NCI-H748 (cell line): ENCODE measurements at regions not wholly inside any gene's neighbourhood (a gene's known extent, or its start where the extent isn't known, plus 50 kb on each side); places are given as distances from the start of the nearest gene placed in this dataset.
"Not testable (repeated sequence)": the region's sequence is repeated elsewhere in the genome, so short reads cannot be mapped to it uniquely, and the experiment has no call there.

Source experiments
- DNase-seq: peaks from one replicate; lab custom pipeline; 2025; ENCODE audit not compliant: unreplicated experiment; lab: John Stamatoyannopoulos, UW

- DNase-seq, result no peak
Measured at GRCh38 chrX:138945219-138945618, 233.7 kb upstream of the FGF13 start.

- DNase-seq, result no peak
Measured at GRCh38 chrX:138939038-138939437, 227.5 kb upstream of the FGF13 start.

- DNase-seq, result no peak
Measured at GRCh38 chrX:138938003-138938402, 226.5 kb upstream of the FGF13 start.

- DNase-seq, result no peak
Measured at GRCh38 chrX:138931212-138931611, 219.7 kb upstream of the FGF13 start.

GRCh38 chrX:138930583-138930945 is 219.0 kb upstream of the FGF13 start:
- DNase-seq, result no peak

- no peak for DNase-seq
Measured at GRCh38 chrX:138929926-138930582, 218.5 kb upstream of the FGF13 start.

DNA sequence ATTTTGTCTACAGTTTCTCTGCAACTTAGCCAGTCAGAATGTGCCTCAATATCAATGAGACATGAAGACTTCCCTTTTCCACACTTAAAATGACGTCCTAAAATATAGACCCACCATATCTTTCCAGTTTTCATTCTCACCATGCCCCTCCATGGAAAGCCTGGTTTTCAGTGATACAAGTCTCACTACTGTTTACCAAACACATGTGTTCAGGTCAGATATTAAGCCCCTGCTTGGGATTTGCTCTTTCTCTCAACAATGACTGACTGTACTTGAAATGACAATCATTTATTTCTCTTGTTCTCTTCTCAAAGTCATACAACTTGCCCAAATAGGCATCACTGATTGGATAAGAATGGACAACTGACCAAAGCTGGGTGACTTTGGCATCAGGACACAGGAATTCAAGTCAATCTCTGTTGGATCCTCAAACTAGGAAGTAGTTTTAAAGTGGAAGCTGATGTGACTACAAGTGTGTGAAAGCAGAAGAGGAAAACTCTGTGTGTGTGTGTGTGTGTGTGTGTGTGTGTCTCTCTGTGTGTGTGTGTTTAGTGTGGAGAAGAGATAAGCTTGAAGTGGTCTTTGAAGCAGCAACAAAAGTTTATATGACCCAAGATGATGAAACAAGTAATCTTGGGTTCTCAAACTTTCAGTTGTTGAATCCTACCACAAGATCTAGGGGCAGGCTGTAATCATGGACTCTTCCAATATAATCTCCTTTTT is 217.4 kb upstream of the FGF13 start:
- no peak for DNase-seq

GRCh38 chrX:138925330-138925729 is 213.8 kb upstream of the FGF13 start:
- no peak for DNase-seq

DNA sequence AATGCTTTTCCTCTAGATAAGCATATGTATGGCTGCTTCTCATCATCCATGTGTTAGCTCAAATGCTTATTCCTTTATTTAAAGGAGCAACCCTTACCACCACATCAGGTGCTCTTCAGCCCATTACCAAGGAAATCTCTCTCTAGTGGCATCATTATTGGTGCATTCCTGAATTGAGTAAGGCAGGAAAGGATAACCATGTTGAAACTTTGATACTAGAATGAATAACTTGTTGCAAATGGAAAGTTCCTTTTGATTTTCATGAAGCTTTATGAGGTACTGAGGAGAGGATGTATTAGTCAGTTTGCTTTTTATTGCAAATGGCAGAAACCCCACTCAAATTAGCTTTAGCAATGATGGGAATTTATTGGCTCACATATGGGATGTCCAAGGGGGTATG is 212.3 kb upstream of the FGF13 start:
- no peak for DNase-seq

DNA sequence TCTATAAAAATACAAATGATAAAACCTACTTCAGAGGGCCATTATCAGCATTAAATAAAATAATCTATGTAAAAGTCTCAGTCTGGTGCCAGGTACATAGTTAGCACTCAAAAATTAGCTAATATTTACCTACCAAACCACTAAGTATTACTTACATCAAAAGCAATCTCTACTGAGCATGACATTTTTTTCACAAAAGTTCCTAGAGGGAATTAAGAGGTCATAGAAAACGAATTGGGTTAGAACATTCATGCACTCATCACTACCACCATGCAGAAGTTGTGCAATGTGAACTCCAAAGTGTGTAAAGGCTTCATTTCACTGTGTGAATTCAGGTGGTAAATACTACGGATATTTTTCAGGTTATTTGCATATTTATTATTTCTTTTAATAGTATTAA is 209.5 kb upstream of the FGF13 start:
- DNase-seq, result no peak

DNA sequence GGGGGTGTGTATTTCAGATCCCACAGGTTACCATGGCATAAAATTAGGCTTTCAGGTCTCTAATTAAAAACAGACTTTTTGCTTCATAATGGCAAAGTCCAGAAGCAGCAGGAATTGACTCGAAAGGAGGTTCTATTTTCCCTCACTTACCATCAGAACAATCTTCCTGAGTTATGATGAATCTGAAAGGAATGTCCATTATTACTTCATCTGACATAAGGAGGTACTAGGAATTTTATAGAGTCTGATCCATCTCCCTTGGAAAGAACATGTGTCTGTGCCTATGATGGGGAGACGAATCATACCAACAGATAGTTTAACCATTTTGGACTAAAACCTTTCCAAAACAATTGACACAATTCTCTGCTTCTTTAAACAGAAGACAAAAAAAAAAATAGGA is 206.3 kb upstream of the FGF13 start:
- no peak for DNase-seq

DNA sequence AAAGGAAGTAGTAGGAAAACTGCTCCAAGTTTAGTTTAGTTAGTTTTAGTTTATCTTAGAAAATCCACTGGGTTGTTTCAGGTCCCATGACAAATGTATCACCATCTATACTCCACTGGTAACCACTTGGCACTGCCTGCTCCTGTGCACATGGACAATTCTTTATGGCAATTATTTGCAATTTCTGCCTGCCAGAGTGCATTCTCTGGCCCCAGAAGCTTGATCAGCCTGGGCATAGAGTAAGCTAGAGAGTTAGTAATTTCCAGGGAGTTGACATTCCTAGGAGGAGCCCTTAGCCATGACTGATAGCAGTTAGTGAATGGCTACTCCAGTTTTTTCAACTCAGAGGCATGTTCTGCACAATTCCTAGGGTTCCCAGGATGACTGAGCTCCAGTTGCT is 203.2 kb upstream of the FGF13 start:
- no peak for DNase-seq

- no peak for DNase-seq
Measured at GRCh38 chrX:138908577-138908976, 197.1 kb upstream of the FGF13 start.

DNA sequence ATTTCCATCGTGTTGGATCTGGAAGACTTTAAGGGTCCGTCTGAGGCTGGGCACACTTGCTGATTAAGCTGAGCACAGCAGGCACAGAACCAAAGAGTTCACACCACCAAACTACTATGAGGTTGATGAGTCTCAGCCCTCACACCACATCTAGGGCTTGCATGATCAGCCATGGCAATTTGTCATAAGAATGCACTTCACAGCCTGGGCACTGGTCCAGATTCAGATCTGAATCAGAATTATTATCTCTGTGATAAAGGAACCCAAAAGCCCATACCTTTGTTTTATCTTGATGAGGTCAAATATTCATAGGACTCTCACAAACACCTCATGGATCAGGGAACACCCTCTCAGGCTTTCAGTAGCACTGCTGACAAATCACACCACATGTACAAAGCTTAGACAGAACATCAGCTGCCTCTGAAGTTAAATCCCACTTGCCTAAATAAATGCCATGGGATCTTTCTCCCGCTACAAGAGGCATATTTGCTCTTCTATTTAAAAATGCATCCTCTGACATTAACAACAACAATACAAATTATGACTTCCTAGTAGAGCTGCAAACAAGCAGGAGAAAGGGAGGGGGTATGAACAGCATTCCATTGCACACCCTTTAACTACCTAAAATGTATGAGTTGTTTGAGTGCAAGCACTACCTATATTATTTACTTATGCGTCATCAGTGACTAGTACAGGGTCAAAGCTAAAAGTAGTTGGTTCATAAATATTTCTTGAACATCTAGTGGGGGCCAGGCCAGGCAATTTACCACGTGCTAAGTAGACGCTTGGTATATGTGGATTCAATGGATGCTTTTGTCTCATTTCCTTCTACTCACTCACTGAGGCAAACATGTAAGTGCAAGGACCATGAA is 186.3 kb upstream of the FGF13 start:
- no peak for DNase-seq

DNA sequence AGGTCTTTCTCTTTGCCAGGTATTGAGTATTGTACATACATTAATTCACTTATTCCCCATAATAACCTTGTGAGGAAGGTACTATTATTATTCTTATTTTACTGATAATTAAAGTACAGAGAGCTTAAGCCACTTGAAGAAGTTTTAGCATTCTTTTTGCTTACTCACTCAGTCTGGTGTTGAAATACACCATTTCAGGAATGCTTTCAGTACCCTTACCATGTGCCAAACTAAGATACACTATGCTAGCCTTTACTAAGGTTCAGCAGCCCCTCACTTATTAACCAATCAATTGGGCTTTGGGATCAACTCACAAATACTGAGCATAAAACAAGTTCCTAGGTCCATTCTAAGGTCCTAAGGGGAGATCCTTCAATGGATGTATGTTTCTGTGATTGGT is 179.0 kb upstream of the FGF13 start:
- DNase-seq, result no peak

- no peak for DNase-seq
Measured at GRCh38 chrX:138889149-138889548, 177.6 kb upstream of the FGF13 start.

DNA sequence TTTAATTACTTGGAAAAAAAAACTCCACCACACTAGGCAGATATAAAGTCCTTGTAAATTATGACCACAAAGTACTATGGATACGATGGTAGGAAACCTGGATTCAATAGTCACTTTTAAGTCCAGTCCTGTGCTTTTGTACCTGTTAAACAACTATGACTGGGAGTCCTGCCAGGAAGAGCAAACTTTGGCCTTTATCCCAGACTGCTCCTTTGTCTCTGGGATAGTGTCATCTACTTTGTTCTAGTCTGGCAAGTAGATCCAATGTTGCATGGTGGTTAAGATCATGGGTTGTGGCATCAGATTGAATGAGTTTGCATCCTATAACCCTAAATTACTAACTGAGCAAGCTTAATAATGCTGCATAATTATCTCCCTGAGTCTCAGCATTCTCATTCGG is 175.3 kb upstream of the FGF13 start:
- peak; percentile 64 for DNase-seq

GRCh38 chrX:138885886-138886285 is 174.4 kb upstream of the FGF13 start:
- DNase-seq, result no peak

DNA sequence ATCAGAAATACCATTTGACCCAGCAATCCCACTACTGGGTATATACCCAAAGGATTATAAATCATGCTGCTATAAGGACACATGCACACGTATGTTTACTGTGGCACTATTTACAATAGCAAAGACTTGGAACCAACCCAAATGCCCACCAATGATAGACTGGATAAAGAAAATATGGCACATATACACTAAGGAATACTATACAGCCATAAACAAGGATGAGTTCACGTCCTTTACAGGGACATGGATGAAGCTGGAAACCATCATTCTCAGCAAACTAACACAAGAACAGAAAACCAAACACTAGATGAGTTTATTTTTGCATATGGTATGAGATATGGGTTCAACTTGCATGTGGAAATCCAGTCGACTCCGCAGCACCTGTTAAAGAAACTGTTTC is 168.8 kb upstream of the FGF13 start:
- not testable (repeated sequence) for DNase-seq

DNA sequence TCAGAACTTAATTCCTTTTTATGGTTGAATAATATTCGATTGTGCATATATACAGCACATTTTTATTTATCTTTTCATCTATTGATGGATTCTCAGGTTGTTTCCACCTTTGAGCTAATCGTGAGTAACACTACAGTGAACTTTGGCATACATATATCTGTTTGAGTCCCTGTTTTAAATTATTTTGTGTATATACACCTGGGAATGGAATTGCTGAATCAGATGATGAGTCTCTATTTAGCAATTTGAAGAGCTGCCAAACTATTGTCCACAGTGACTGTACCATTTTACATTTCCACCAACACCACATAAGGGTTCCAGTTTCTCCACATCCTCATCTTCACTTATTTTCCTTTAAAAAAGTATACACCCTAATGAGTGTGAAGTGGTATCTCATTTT is 166.2 kb upstream of the FGF13 start:
- DNase-seq, result no peak

DNA sequence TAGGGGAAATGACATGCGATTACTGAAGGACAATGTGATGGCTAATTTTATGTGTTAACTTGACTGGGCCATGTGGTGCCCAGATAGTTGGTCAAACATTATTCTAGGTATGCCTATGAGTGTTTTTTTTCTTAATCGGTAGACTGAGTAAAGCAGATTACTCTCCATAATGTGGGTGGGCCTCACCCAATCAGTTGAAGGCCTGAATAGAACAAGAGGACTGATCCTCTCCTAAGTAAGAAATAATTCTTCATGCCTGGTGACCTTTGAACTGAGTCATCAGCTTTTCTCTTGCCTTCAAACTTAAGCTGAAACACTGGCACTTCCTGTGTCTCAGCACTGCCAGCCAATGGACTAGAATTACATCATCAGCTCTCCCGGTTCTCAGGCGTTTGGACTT is 164.0 kb upstream of the FGF13 start:
- DNase-seq, result no peak
